ENCODE measurements at regions not wholly inside any gene's neighbourhood (a gene's known extent, or its start where the extent isn't known, plus 50 kb on each side); places are given as distances from the start of the nearest gene placed in this dataset.

GRCh38 chr10:10911035-10911434 lies 106.6 kb upstream of the CELF2 start:
- Histone ChIP-seq H3K27ac (ENCODE audit: low read depth, low read length, severe bottlenecking) (peak overlapping the region; percentile 92), H3K4me3 (ENCODE audit: extremely low read depth, insufficient read depth, low read length, poor library complexity, severe bottlenecking) (no peak overlapping the region)

GRCh38 chr10:10911471-10911921 lies 106.2 kb upstream of the CELF2 start:
- H3K4me3 ChIP-seq (ENCODE audit: extremely low read depth, insufficient read depth, low read length, poor library complexity, severe bottlenecking), result no peak overlapping the region
- 38 to 49% methylated on average over 13 to 17 of the region's 17 CpGs for WGBS, 2 experiments (ENCODE audit: insufficient coverage in 2 of 2)
- H3K36me3 ChIP-seq (ENCODE audit: control insufficient read depth, insufficient read depth, low read length), result no peaks in the 10 kb centered on the region
- peak overlapping the region; percentile 92 for H3K27ac ChIP-seq (ENCODE audit: low read depth, low read length, severe bottlenecking)
- H3K4me1 ChIP-seq (ENCODE audit: control insufficient read depth, insufficient read depth, low read length, poor library complexity, severe bottlenecking), result peaks cover 29% of the 10 kb centered on the region
- H3K9me3 ChIP-seq (ENCODE audit: control insufficient read depth, low read length), result no peaks in the 10 kb centered on the region

More at GRCh38 chr10:10911035-10911434, 106.6 kb upstream of the CELF2 start:
- 90 to 96% methylated on average over 4 of the region's 5 CpGs for WGBS, 2 experiments (ENCODE audit: insufficient coverage in 2 of 2)
- Histone ChIP-seq H3K9me3 (ENCODE audit: control insufficient read depth, low read length) (no peaks in the 10 kb centered on the region), H3K4me1 (ENCODE audit: control insufficient read depth, insufficient read depth, low read length, poor library complexity, severe bottlenecking) (peaks cover 29% of the 10 kb centered on the region), H3K36me3 (ENCODE audit: control insufficient read depth, insufficient read depth, low read length) (no peaks in the 10 kb centered on the region)

- Histone ChIP-seq H3K4me1 (ENCODE audit: control insufficient read depth, insufficient read depth, low read length, poor library complexity, severe bottlenecking) (peaks cover 27% of the 10 kb centered on the region), H3K9me3 (ENCODE audit: control insufficient read depth, low read length) (no peaks in the 10 kb centered on the region), H3K4me3 (ENCODE audit: extremely low read depth, insufficient read depth, low read length, poor library complexity, severe bottlenecking) (no peak overlapping the region), H3K36me3 (ENCODE audit: control insufficient read depth, insufficient read depth, low read length) (no peaks in the 10 kb centered on the region), H3K27ac (ENCODE audit: low read depth, low read length, severe bottlenecking) (no peak overlapping the region)
- no CpG with 5 or more reads among the region's 4 CpGs for WGBS, 2 experiments (ENCODE audit: insufficient coverage in 2 of 2)
Measured at GRCh38 chr10:10914144-10914543, 103.5 kb upstream of the CELF2 start.

GRCh38 chr10:10915215-10915614 lies 102.5 kb upstream of the CELF2 start:
- H3K4me1 ChIP-seq (ENCODE audit: control insufficient read depth, insufficient read depth, low read length, poor library complexity, severe bottlenecking), result peaks cover 20% of the 10 kb centered on the region

GRCh38 chr10:10917031-10917430 lies 100.6 kb upstream of the CELF2 start:
- Histone ChIP-seq H3K36me3 (ENCODE audit: control insufficient read depth, insufficient read depth, low read length) (no peaks in the 10 kb centered on the region), H3K27ac (ENCODE audit: low read depth, low read length, severe bottlenecking) (no peak overlapping the region), H3K4me1 (ENCODE audit: control insufficient read depth, insufficient read depth, low read length, poor library complexity, severe bottlenecking) (peaks cover 6% of the 10 kb centered on the region), H3K4me3 (ENCODE audit: extremely low read depth, insufficient read depth, low read length, poor library complexity, severe bottlenecking) (no peak overlapping the region), H3K9me3 (ENCODE audit: control insufficient read depth, low read length) (no peaks in the 10 kb centered on the region)
- WGBS, 2 experiments (ENCODE audit: insufficient coverage in 2 of 2), result 71 to 100% methylated on average over 1 of the region's 1 CpG

More at GRCh38 chr10:10915215-10915614, 102.5 kb upstream of the CELF2 start:
- H3K36me3 ChIP-seq (ENCODE audit: control insufficient read depth, insufficient read depth, low read length), result no peaks in the 10 kb centered on the region
- no peaks in the 10 kb centered on the region for H3K9me3 ChIP-seq (ENCODE audit: control insufficient read depth, low read length)
- no peak overlapping the region for H3K4me3 ChIP-seq (ENCODE audit: extremely low read depth, insufficient read depth, low read length, poor library complexity, severe bottlenecking)
- no peak overlapping the region for H3K27ac ChIP-seq (ENCODE audit: low read depth, low read length, severe bottlenecking)

GRCh38 chr10:10919976-10920375 lies 97.7 kb upstream of the CELF2 start:
- Histone ChIP-seq H3K27ac (ENCODE audit: low read depth, low read length, severe bottlenecking) (no peak overlapping the region), H3K36me3 (ENCODE audit: control insufficient read depth, insufficient read depth, low read length) (no peaks in the 10 kb centered on the region), H3K4me3 (ENCODE audit: extremely low read depth, insufficient read depth, low read length, poor library complexity, severe bottlenecking) (no peak overlapping the region), H3K4me1 (ENCODE audit: control insufficient read depth, insufficient read depth, low read length, poor library complexity, severe bottlenecking) (no peaks in the 10 kb centered on the region), H3K9me3 (ENCODE audit: control insufficient read depth, low read length) (no peaks in the 10 kb centered on the region)
- 72 to 75% methylated on average over 2 of the region's 5 CpGs for WGBS, 2 experiments (ENCODE audit: insufficient coverage in 2 of 2)

GRCh38 chr10:10921826-10922461 lies 95.7 kb upstream of the CELF2 start:
- no peak overlapping the region for H3K4me3 ChIP-seq (ENCODE audit: extremely low read depth, insufficient read depth, low read length, poor library complexity, severe bottlenecking)
- no peak overlapping the region for H3K27ac ChIP-seq (ENCODE audit: low read depth, low read length, severe bottlenecking)
- no peaks in the 10 kb centered on the region for H3K36me3 ChIP-seq (ENCODE audit: control insufficient read depth, insufficient read depth, low read length)
- 92 to 97% methylated on average over 11 to 12 of the region's 12 CpGs for WGBS, 2 experiments (ENCODE audit: insufficient coverage in 2 of 2)
- no peaks in the 10 kb centered on the region for H3K4me1 ChIP-seq (ENCODE audit: control insufficient read depth, insufficient read depth, low read length, poor library complexity, severe bottlenecking)
- no peaks in the 10 kb centered on the region for H3K9me3 ChIP-seq (ENCODE audit: control insufficient read depth, low read length)

GRCh38 chr10:10923029-10923651 lies 94.5 kb upstream of the CELF2 start:
- Histone ChIP-seq H3K4me3 (ENCODE audit: extremely low read depth, insufficient read depth, low read length, poor library complexity, severe bottlenecking) (no peak overlapping the region), H3K9me3 (ENCODE audit: control insufficient read depth, low read length) (no peaks in the 10 kb centered on the region), H3K36me3 (ENCODE audit: control insufficient read depth, insufficient read depth, low read length) (no peaks in the 10 kb centered on the region), H3K4me1 (ENCODE audit: control insufficient read depth, insufficient read depth, low read length, poor library complexity, severe bottlenecking) (no peaks in the 10 kb centered on the region), H3K27ac (ENCODE audit: low read depth, low read length, severe bottlenecking) (no peak overlapping the region)
- WGBS, 2 experiments (ENCODE audit: insufficient coverage in 2 of 2), result 96% methylated on average over 16 to 17 of the region's 17 CpGs

GRCh38 chr10:10925667-10926066 lies 92.0 kb upstream of the CELF2 start:
- no peaks in the 10 kb centered on the region for H3K36me3 ChIP-seq (ENCODE audit: control insufficient read depth, insufficient read depth, low read length)
- WGBS, 2 experiments (ENCODE audit: insufficient coverage in 2 of 2), result 87 to 100% methylated on average over 2 to 4 of the region's 4 CpGs
- no peak overlapping the region for H3K4me3 ChIP-seq (ENCODE audit: extremely low read depth, insufficient read depth, low read length, poor library complexity, severe bottlenecking)
- H3K4me1 ChIP-seq (ENCODE audit: control insufficient read depth, insufficient read depth, low read length, poor library complexity, severe bottlenecking), result no peaks in the 10 kb centered on the region
- no peaks in the 10 kb centered on the region for H3K9me3 ChIP-seq (ENCODE audit: control insufficient read depth, low read length)
- no peak overlapping the region for H3K27ac ChIP-seq (ENCODE audit: low read depth, low read length, severe bottlenecking)

- H3K36me3 ChIP-seq (ENCODE audit: control insufficient read depth, insufficient read depth, low read length), result no peaks in the 10 kb centered on the region
- H3K4me1 ChIP-seq (ENCODE audit: control insufficient read depth, insufficient read depth, low read length, poor library complexity, severe bottlenecking), result no peaks in the 10 kb centered on the region
- 100% methylated on average over 1 of the region's 1 CpG; no CpG with 5 or more reads in 1 of the 2 experiments for WGBS, 2 experiments (ENCODE audit: insufficient coverage in 2 of 2)
- no peak overlapping the region for H3K4me3 ChIP-seq (ENCODE audit: extremely low read depth, insufficient read depth, low read length, poor library complexity, severe bottlenecking)
- H3K9me3 ChIP-seq (ENCODE audit: control insufficient read depth, low read length), result no peaks in the 10 kb centered on the region
- H3K27ac ChIP-seq (ENCODE audit: low read depth, low read length, severe bottlenecking), result no peak overlapping the region
Measured at GRCh38 chr10:10927608-10928007, 90.1 kb upstream of the CELF2 start.
